ENCODE measurements at regions not wholly inside any gene's neighbourhood (a gene's known extent, or its start where the extent isn't known, plus 50 kb on each side); places are given as distances from the start of the nearest gene placed in this dataset.

DNA sequence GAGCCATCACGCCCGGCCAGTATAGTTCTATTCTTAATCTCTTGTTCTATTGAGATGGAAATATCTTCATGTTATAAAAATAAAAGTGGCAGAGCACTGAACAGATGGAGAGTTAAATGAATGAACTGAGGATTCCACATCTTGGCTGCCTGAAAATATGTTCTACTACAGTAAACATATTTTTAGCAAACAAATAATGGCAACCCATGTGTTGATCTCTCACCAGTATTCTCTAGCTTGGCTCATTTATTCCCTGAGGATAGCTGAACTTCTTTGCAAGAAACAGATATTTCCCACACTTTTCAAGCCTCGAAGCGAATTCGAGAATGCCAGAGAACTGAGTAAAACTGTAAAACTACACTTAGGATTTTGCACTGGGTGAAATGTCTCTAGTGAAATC is 58.9 kb downstream of the DIRAS3 start:
- H3K27me3 ChIP-seq (ENCODE audit: control insufficient read depth, insufficient read depth, low read length) = no peaks in the 10 kb centered on the region
- H3K9ac ChIP-seq (ENCODE audit: low read depth, low read length) = no peak overlapping the region
- H3K4me2 ChIP-seq (ENCODE audit: low read length) = no peak overlapping the region
- peaks cover 9% of the 10 kb centered on the region for H3K4me1 ChIP-seq (ENCODE audit: control insufficient read depth, insufficient read depth, low read length)
- H3K9me3 ChIP-seq (replicated peaks; ENCODE audit: low read length) = no peaks in the 10 kb centered on the region
- no peak overlapping the region for H3K4me3 ChIP-seq (ENCODE audit: low read length)
- no peaks in the 10 kb centered on the region for H3K36me3 ChIP-seq (ENCODE audit: insufficient read depth, low read length)

DNA sequence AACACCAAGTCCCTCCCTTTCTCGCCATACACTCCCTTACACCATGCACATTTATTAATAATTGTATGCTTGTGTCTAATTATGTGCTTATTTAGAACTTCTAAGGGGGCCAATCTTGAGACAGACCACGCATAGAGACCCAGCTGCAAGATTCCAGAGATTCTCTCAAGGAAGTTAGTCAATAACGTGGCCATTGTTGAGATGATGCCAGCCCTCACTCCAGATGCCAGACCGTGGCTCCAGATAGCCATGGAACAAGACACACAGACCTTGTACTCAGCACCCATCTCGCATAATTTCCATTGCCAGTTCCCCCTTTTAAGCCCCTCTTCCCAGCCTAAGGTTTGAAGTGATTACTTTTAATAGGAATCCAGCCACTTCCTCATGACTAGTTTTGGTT is 62.4 kb downstream of the DIRAS3 start:
- Histone ChIP-seq H3K9ac (ENCODE audit: low read depth, low read length) (no peak overlapping the region), H3K4me2 (ENCODE audit: low read length) (no peak overlapping the region), H3K4me1 (ENCODE audit: control insufficient read depth, insufficient read depth, low read length) (peaks cover 15% of the 10 kb centered on the region), H3K9me3 (replicated peaks; ENCODE audit: low read length) (no peaks in the 10 kb centered on the region), H3K27me3 (ENCODE audit: control insufficient read depth, insufficient read depth, low read length) (no peaks in the 10 kb centered on the region), H3K4me3 (ENCODE audit: low read length) (no peak overlapping the region), H3K36me3 (ENCODE audit: insufficient read depth, low read length) (no peaks in the 10 kb centered on the region)

DNA sequence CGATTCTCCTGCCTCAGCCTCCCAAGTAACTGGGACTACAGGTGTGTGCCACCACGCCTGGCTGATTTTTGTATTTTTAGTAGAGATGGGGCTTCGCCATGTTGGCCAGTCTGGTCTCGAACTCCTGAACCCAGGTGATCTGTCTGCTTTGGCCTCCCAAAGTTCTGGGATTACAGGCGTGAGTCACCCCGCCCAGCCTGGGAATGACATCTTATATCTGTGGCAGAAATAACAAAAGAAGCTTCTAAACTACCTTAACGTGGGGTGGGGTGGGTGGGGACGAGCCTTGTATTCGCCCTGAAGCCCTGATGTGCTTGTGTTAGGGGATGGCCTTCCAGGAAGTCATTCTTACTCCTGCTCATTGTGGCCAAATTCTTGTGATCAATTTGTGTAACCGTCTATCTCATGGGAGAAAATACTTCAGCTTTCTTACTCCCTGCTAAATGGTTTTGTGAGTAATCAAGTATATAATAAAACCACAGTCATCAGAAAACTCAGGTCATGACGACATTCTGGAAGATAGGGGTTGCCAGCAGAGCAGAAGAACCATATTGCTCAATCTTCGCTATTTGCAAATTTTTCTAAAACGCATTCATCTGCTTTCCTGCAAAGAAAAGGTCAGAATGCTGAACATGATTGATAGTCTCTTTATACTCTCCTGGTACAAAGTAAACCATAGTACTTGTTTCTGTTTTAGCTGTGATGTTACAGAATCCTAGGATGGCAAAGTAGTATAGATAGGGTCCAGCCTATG is 63.2 kb downstream of the DIRAS3 start:
- Histone ChIP-seq H3K27me3 (ENCODE audit: control insufficient read depth, insufficient read depth, low read length) (no peaks in the 10 kb centered on the region), H3K4me2 (ENCODE audit: low read length) (no peak overlapping the region)

DNA sequence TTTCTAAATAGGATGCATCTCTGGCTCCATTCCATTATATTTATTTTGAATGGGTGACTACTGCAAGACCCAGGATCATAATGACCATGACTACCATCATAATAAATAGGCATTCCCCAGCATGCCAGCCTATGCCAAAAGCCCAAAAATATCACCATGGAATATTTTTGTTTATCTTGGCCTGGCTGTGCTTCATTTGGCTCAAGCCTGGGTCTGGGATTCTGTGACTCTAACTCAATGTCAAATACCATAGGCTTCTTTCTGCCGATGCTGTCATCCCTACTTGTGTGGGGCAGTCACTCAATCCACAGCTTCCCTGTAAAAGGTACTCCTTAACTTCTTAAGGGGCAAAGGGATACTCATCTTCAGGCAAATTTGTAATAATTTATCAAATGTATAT is 66.6 kb downstream of the DIRAS3 start:
- Histone ChIP-seq H3K4me3 (ENCODE audit: low read length) (no peak overlapping the region), H3K4me1 (ENCODE audit: control insufficient read depth, insufficient read depth, low read length) (peaks cover 28% of the 10 kb centered on the region), H3K36me3 (ENCODE audit: insufficient read depth, low read length) (no peaks in the 10 kb centered on the region), H3K9me3 (replicated peaks; ENCODE audit: low read length) (no peaks in the 10 kb centered on the region), H3K9ac (ENCODE audit: low read depth, low read length) (no peak overlapping the region), H3K4me2 (ENCODE audit: low read length) (no peak overlapping the region), H3K27me3 (ENCODE audit: control insufficient read depth, insufficient read depth, low read length) (no peaks in the 10 kb centered on the region)

More for the DNA sequence above, 63.2 kb downstream of the DIRAS3 start:
- Histone ChIP-seq H3K9me3 (replicated peaks; ENCODE audit: low read length) (no peaks in the 10 kb centered on the region), H3K4me1 (ENCODE audit: control insufficient read depth, insufficient read depth, low read length) (peaks cover 15% of the 10 kb centered on the region), H3K4me3 (ENCODE audit: low read length) (no peak overlapping the region), H3K36me3 (ENCODE audit: insufficient read depth, low read length) (no peaks in the 10 kb centered on the region), H3K9ac (ENCODE audit: low read depth, low read length) (no peak overlapping the region)

DNA sequence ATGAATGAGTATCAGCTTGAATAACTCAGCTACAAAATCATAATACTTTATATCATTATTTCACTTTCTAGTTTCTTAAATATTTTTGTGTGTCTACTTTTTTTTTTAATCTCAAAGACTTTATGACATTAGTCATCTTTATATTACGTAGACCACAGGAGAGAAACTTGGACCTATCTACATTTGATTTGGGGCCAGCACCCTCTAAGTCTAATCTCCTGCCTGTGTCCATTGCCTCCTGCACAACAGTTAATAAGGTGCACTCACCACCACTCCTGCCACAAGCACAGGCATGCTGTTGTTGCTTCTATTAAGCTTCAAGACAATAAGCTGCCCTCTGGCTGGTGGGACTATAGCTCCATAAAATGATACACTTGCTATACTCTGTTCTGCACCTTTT is 70.4 kb downstream of the DIRAS3 start:
- no peak overlapping the region for H3K9ac ChIP-seq (ENCODE audit: low read depth, low read length)
- no peak overlapping the region for H3K4me3 ChIP-seq (ENCODE audit: low read length)
- H3K9me3 ChIP-seq (replicated peaks; ENCODE audit: low read length) = no peaks in the 10 kb centered on the region
- H3K4me1 ChIP-seq (ENCODE audit: control insufficient read depth, insufficient read depth, low read length) = peaks cover 22% of the 10 kb centered on the region
- H3K36me3 ChIP-seq (ENCODE audit: insufficient read depth, low read length) = no peaks in the 10 kb centered on the region
- no peak overlapping the region for H3K4me2 ChIP-seq (ENCODE audit: low read length)
- H3K27me3 ChIP-seq (ENCODE audit: control insufficient read depth, insufficient read depth, low read length) = no peaks in the 10 kb centered on the region

DNA sequence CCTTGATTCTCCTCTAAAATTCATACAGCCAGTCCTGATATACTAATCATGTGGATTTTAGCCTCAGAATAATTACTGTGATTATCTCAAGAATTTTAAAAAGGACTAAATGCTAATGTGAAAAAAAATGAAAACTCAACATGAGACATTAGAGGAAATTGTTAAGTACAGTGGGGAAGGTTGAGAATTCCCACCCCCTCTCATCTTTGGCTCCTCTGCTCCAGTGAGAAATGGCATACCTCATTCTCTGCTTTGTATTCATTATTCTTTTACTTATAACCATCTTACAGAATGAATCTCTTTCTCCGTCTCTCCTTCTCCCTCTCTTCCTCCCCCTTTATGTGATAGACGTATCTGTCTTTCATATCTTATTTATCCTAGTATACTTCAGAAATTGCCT is 70.9 kb downstream of the DIRAS3 start:
- Histone ChIP-seq H3K9me3 (replicated peaks; ENCODE audit: low read length) (no peaks in the 10 kb centered on the region), H3K9ac (ENCODE audit: low read depth, low read length) (no peak overlapping the region), H3K36me3 (ENCODE audit: insufficient read depth, low read length) (no peaks in the 10 kb centered on the region), H3K4me1 (ENCODE audit: control insufficient read depth, insufficient read depth, low read length) (peaks cover 22% of the 10 kb centered on the region), H3K27me3 (ENCODE audit: control insufficient read depth, insufficient read depth, low read length) (no peaks in the 10 kb centered on the region), H3K4me2 (ENCODE audit: low read length) (peak overlapping the region; percentile 54), H3K4me3 (ENCODE audit: low read length) (no peak overlapping the region)

DNA sequence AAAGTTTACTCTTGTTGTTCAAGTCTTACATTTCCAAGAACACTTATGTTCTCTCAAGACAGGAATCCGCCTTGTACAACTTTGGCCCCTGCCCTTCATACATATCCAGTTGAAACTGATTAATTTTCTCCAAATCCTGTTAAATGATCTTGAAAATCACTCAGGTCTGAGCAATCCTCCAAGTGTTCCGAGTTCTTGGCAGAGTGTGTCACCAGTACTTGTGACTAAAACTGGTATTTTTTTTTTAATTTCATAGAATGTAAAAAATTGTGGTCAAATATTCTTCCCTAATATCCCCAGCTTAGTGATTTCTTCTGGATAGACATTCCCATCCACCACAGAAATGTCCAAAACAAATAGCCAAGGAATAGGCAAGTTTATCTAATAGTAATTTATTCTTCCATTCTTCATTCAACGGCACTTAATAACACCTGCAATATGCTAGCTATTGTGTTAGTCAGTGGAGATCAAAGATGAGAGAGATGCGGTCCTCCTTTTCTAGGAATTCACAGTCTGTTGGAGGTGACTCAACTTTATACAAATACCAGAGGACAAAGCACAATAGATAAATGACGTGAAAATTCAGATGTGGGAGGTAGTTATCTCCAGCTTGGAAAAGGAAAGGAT is 71.4 kb downstream of the DIRAS3 start:
- Histone ChIP-seq H3K9ac (ENCODE audit: low read depth, low read length) (no peak overlapping the region), H3K4me2 (ENCODE audit: low read length) (peak overlapping the region; percentile 54), H3K4me1 (ENCODE audit: control insufficient read depth, insufficient read depth, low read length) (peaks cover 18% of the 10 kb centered on the region), H3K36me3 (ENCODE audit: insufficient read depth, low read length) (no peaks in the 10 kb centered on the region), H3K4me3 (ENCODE audit: low read length) (no peak overlapping the region), H3K27me3 (ENCODE audit: control insufficient read depth, insufficient read depth, low read length) (no peaks in the 10 kb centered on the region), H3K9me3 (replicated peaks; ENCODE audit: low read length) (no peaks in the 10 kb centered on the region)

DNA sequence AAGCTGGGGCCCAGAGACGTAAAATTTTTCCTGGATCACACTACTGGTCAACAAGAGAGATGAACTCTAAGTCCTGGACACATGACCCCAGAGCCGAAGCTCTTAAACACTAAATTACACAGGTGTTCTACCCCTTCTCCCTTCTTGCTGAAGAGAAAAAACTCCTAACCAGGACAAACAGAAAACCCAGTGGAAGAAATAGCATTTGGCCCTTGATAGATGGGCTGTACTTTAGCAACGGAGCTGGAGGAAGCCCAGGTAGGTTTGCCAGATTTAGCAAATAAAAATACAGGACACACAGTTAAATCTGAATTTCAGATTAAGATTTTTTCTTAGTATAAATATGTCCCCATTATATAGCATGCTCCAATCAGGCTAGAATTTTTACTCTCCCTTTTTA is 72.7 kb downstream of the DIRAS3 start:
- no peaks in the 10 kb centered on the region for H3K36me3 ChIP-seq (ENCODE audit: insufficient read depth, low read length)
- H3K9ac ChIP-seq (ENCODE audit: low read depth, low read length) = no peak overlapping the region
- H3K4me2 ChIP-seq (ENCODE audit: low read length) = no peak overlapping the region
- H3K4me1 ChIP-seq (ENCODE audit: control insufficient read depth, insufficient read depth, low read length) = peaks cover 17% of the 10 kb centered on the region
- no peak overlapping the region for H3K4me3 ChIP-seq (ENCODE audit: low read length)
- H3K9me3 ChIP-seq (replicated peaks; ENCODE audit: low read length) = no peaks in the 10 kb centered on the region
- H3K27me3 ChIP-seq (ENCODE audit: control insufficient read depth, insufficient read depth, low read length) = no peaks in the 10 kb centered on the region

DNA sequence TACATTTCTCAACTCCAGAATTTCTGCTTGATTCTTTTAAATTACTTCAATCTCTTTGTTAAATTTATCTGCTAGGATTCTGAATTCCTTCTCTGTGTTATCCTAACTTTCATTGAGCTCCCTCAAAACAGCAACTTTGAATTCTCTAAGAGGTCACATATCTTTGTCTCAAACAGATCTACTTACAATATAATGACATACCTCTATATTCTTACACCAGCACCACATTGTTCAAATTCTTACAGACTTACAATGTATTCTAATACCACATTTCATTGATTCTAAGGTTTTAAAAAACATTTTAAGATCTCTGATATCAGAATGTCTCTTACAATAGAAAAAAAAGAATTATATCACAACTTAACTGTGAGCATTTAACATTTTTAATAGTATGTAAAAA is 77.4 kb downstream of the DIRAS3 start:
- Histone ChIP-seq H3K36me3 (ENCODE audit: insufficient read depth, low read length) (no peaks in the 10 kb centered on the region), H3K4me1 (ENCODE audit: control insufficient read depth, insufficient read depth, low read length) (peaks cover 19% of the 10 kb centered on the region), H3K4me2 (ENCODE audit: low read length) (no peak overlapping the region)

DNA sequence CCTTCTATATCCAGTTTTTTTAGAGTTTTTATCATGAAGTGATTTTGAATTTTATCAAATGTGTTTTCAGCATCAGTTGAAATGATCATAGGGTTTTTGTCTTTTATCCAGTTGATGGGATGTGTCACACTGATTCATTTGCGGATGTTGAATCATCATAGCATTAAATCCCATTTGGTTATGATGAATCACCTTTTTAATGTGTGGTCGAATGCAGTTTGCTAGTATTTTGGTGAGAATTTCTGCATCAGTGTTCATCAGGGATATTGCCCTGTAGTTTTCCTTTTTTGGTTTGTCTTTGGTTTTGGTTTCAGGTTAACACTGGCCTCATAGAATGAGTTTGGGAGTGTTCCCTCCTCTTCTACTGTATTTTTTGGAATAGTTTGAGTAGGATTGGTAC is 80.3 kb downstream of the DIRAS3 start:
- peak overlapping the region; percentile 68 for H3K4me2 ChIP-seq (ENCODE audit: low read length)
- H3K9me3 ChIP-seq (replicated peaks; ENCODE audit: low read length) = no peaks in the 10 kb centered on the region
- no peaks in the 10 kb centered on the region for H3K36me3 ChIP-seq (ENCODE audit: insufficient read depth, low read length)
- peak overlapping the region; percentile 28 for H3K4me3 ChIP-seq (ENCODE audit: low read length)
- peaks cover 19% of the 10 kb centered on the region for H3K4me1 ChIP-seq (ENCODE audit: control insufficient read depth, insufficient read depth, low read length)
- peak overlapping the region; percentile 55 for H3K9ac ChIP-seq (ENCODE audit: low read depth, low read length)
- no peaks in the 10 kb centered on the region for H3K27me3 ChIP-seq (ENCODE audit: control insufficient read depth, insufficient read depth, low read length)

More for the DNA sequence above, 77.4 kb downstream of the DIRAS3 start:
- no peaks in the 10 kb centered on the region for H3K27me3 ChIP-seq (ENCODE audit: control insufficient read depth, insufficient read depth, low read length)
- H3K9me3 ChIP-seq (replicated peaks; ENCODE audit: low read length) = no peaks in the 10 kb centered on the region
- H3K9ac ChIP-seq (ENCODE audit: low read depth, low read length) = no peak overlapping the region
- H3K4me3 ChIP-seq (ENCODE audit: low read length) = no peak overlapping the region

DNA sequence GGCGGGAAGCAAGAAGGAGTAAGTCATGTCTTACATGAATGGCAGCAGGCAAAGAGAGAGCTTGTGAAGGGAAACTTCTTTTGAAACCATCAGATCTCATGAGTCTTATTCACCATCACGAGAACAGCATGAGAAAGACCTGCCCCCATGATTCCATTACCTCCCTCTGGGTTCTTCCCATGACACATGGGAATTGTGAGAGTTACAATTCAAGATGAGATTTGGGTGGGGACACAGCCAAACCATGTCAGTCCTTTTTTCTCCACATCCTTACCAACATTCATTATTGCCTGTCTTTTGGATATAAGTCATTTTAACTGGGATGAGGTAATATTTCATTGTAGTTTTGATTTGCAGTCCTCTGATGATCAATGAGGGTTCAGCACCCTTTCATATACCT is 81.0 kb downstream of the DIRAS3 start:
- Histone ChIP-seq H3K9me3 (replicated peaks; ENCODE audit: low read length) (no peaks in the 10 kb centered on the region), H3K4me1 (ENCODE audit: control insufficient read depth, insufficient read depth, low read length) (peaks cover 19% of the 10 kb centered on the region), H3K9ac (ENCODE audit: low read depth, low read length) (peak overlapping the region; percentile 8), H3K36me3 (ENCODE audit: insufficient read depth, low read length) (no peaks in the 10 kb centered on the region), H3K4me2 (ENCODE audit: low read length) (peak overlapping the region; percentile 0), H3K27me3 (ENCODE audit: control insufficient read depth, insufficient read depth, low read length) (no peaks in the 10 kb centered on the region), H3K4me3 (ENCODE audit: low read length) (no peak overlapping the region)

DNA sequence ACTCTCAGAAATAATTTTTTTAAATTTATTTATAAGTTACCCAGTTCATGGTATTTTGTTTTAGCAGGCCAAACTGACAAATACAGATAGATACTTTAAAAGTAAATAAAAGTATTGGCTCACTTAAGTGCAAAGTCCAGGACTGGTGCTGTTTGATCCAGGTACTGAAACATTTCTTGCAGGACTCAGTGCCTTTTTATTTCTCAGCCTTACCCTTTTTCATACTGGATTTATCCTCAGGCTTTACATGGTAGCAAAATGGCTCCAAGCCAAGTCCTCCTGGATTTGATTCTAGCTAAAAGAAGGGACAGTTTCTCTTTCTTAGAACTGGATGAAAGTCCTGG is 83.8 kb downstream of the DIRAS3 start:
- Histone ChIP-seq H3K4me1 (ENCODE audit: control insufficient read depth, insufficient read depth, low read length) (peaks cover 19% of the 10 kb centered on the region), H3K9ac (ENCODE audit: low read depth, low read length) (no peak overlapping the region), H3K4me3 (ENCODE audit: low read length) (no peak overlapping the region), H3K4me2 (ENCODE audit: low read length) (no peak overlapping the region), H3K27me3 (ENCODE audit: control insufficient read depth, insufficient read depth, low read length) (no peaks in the 10 kb centered on the region), H3K9me3 (replicated peaks; ENCODE audit: low read length) (peaks cover 9% of the 10 kb centered on the region), H3K36me3 (ENCODE audit: insufficient read depth, low read length) (no peaks in the 10 kb centered on the region)

All from skeletal muscle satellite cell (primary cell).